ENCODE measurements at regions not wholly inside any gene's neighbourhood (a gene's known extent, or its start where the extent isn't known, plus 50 kb on each side); places are given as distances from the start of the nearest gene placed in this dataset.

- Histone ChIP-seq H3K36me3 (ENCODE audit: low read depth, missing control alignments) (no peaks in the 10 kb centered on the region), H3K4me3 (no peak overlapping the region), H3K27me3 (no peaks in the 10 kb centered on the region), H3K4me1 (no peaks in the 10 kb centered on the region), H3K9me3 (no peaks in the 10 kb centered on the region), H3K27ac (no peak overlapping the region)
- TF ChIP-seq POLR2A (IDR thresholded peaks at IDR 0.05) (no peak), CTCF (IDR thresholded peaks at IDR 0.05) (no peak)
- intact Hi-C loops (cut with DNase I; ENCODE audit: low total_unique reads) = no loop called here
- DNase-seq = no peak
- 59 to 63% methylated on average over 4 of the region's 4 CpGs for WGBS, 2 donors
Observed at GRCh38 chr9:111102793-111103464, 64.7 kb upstream of the LPAR1 start.

- Histone ChIP-seq H3K36me3 (ENCODE audit: low read depth, missing control alignments) (no peaks in the 10 kb centered on the region), H3K4me3 (no peak overlapping the region), H3K27me3 (no peaks in the 10 kb centered on the region), H3K9me3 (no peaks in the 10 kb centered on the region), H3K27ac (no peak overlapping the region), H3K4me1 (no peaks in the 10 kb centered on the region)
- intact Hi-C loops (cut with DNase I; ENCODE audit: low total_unique reads) = no loop called here
- WGBS, 2 donors = 67 to 75% methylated on average over 9 of the region's 9 CpGs
- no peak for TF ChIP-seq CTCF (IDR thresholded peaks at IDR 0.05)
- no peak for TF ChIP-seq POLR2A (IDR thresholded peaks at IDR 0.05)
- no peak for DNase-seq
Observed at GRCh38 chr9:111099199-111100008, 61.1 kb upstream of the LPAR1 start.

- no peaks in the 10 kb centered on the region for H3K27me3 ChIP-seq
- 83% methylated on average over 4 of the region's 4 CpGs for WGBS, 2 donors
Observed at GRCh38 chr9:111098093-111098492, 59.8 kb upstream of the LPAR1 start.

GRCh38 chr9:111096051-111096450 is 57.8 kb upstream of the LPAR1 start:
- no peak for TF ChIP-seq CTCF (IDR thresholded peaks at IDR 0.05)
- TF ChIP-seq POLR2A (IDR thresholded peaks at IDR 0.05) = no peak
- intact Hi-C loops (cut with DNase I; ENCODE audit: low total_unique reads) = no loop called here
- WGBS, 2 donors = 84 to 93% methylated on average over 3 of the region's 3 CpGs
- no peak overlapping the region for H3K4me3 ChIP-seq
- H3K36me3 ChIP-seq (ENCODE audit: low read depth, missing control alignments) = no peaks in the 10 kb centered on the region
- H3K9me3 ChIP-seq = no peaks in the 10 kb centered on the region
- no peak for DNase-seq
- H3K27me3 ChIP-seq = no peaks in the 10 kb centered on the region
- no peak overlapping the region for H3K27ac ChIP-seq
- no peaks in the 10 kb centered on the region for H3K4me1 ChIP-seq

More at GRCh38 chr9:111098093-111098492, 59.8 kb upstream of the LPAR1 start:
- H3K4me1 ChIP-seq = no peaks in the 10 kb centered on the region
- no peak for TF ChIP-seq CTCF (IDR thresholded peaks at IDR 0.05)
- no peak for TF ChIP-seq POLR2A (IDR thresholded peaks at IDR 0.05)
- H3K9me3 ChIP-seq = no peaks in the 10 kb centered on the region
- H3K36me3 ChIP-seq (ENCODE audit: low read depth, missing control alignments) = no peaks in the 10 kb centered on the region
- DNase-seq = no peak
- intact Hi-C loops (cut with DNase I; ENCODE audit: low total_unique reads) = no loop called here
- no peak overlapping the region for H3K27ac ChIP-seq
- no peak overlapping the region for H3K4me3 ChIP-seq

Data from testis (tissue), 2 donors.